ENCODE measurements at regions not wholly inside any gene's neighbourhood (a gene's known extent, or its start where the extent isn't known, plus 50 kb on each side); places are given as distances from the start of the nearest gene placed in this dataset.

- TF ChIP-seq CTCF (conservative IDR thresholded peaks at IDR 0.05; ENCODE audit: low read depth in 2 of 2) (no peak), NANOG (IDR thresholded peaks at IDR 0.05; ENCODE audit: borderline replicate concordance) (no peak), POLR2AphosphoS5 (IDR thresholded peaks at IDR 0.05; ENCODE audit: low read depth) (no peak), JUNB (IDR thresholded peaks at IDR 0.05; ENCODE audit: unreplicated experiment) (no peak), CREB1 (CRISPR knock-in tag; IDR thresholded peaks at IDR 0.05; ENCODE audit: low read depth) (no peak), EZH2phosphoT487 (IDR thresholded peaks at IDR 0.05; ENCODE audit: unreplicated experiment) (no peak), ZNF114 (CRISPR knock-in tag; IDR thresholded peaks at IDR 0.05) (no peak)
Observed at GRCh38 chr20:39810309-39810708, 848.2 kb downstream of the DHX35 start (continued).

DNA sequence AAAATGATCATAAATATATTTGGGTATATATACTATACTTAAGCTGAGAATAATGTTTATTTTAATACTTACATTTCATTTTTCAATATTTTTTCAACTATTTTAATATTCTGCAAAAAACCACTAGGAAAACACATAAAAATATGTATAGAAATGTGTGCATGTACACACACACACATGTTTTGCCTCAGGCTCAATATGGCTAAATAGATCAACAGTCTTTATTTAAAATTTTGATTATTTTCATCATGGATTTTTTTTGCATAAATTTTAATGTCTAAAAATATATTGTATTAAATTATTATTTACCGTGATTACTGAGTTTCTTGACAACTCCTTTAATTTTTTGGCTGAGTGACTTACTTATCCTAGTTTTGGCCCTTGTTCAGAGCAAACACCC, 846.5 kb downstream of the DHX35 start:
- H3K27ac Mint-ChIP-seq = no peak overlapping the region
- no peaks in the 10 kb centered on the region for H3K9me3 Mint-ChIP-seq
- ATAC-seq = no peak
- no peak for TF ChIP-seq ZNF462 (CRISPR knock-in tag; IDR thresholded peaks at IDR 0.05)
- TF ChIP-seq ZNF114 (CRISPR knock-in tag; IDR thresholded peaks at IDR 0.05) = no peak
- no peak for TF ChIP-seq CTCF (conservative IDR thresholded peaks at IDR 0.05; ENCODE audit: low read depth in 2 of 2)
- TF ChIP-seq EZH2 (IDR thresholded peaks at IDR 0.05; ENCODE audit: low read depth, unreplicated experiment) = no peak
- TF ChIP-seq ETS1 (IDR thresholded peaks at IDR 0.05) = no peak
- no peak for TF ChIP-seq POLR2AphosphoS5 (IDR thresholded peaks at IDR 0.05; ENCODE audit: low read depth)
- no peak for TF ChIP-seq JUNB (IDR thresholded peaks at IDR 0.05; ENCODE audit: unreplicated experiment)
- TF ChIP-seq CREB1 (CRISPR knock-in tag; IDR thresholded peaks at IDR 0.05; ENCODE audit: low read depth) = no peak
- TF ChIP-seq NANOG (IDR thresholded peaks at IDR 0.05; ENCODE audit: borderline replicate concordance) = no peak
- no peak for TF ChIP-seq ZNF331 (CRISPR knock-in tag; IDR thresholded peaks at IDR 0.05; ENCODE audit: low read depth)
- TF ChIP-seq STAT1 (IDR thresholded peaks at IDR 0.05; ENCODE audit: unreplicated experiment) = no peak
- no peak for TF ChIP-seq EZH2phosphoT487 (IDR thresholded peaks at IDR 0.05; ENCODE audit: unreplicated experiment)

More for the DNA sequence above, 846.5 kb downstream of the DHX35 start:
- H3K4me3 ChIP-seq = no peak overlapping the region
- no peaks in the 10 kb centered on the region for H3K27me3 ChIP-seq (ENCODE audit: insufficient read depth)
- H3K9me2 ChIP-seq (ENCODE audit: insufficient read depth) = no peaks in the 10 kb centered on the region; the same call in 1 of the 2 replicates
- H3F3A ChIP-seq (replicated peaks; ENCODE audit: low read depth) = no peaks in the 10 kb centered on the region
- no peak overlapping the region for H3K4me3 Mint-ChIP-seq
- no peak overlapping the region for H3K4me2 ChIP-seq
- no peaks in the 10 kb centered on the region for H4K20me1 ChIP-seq (replicated peaks; ENCODE audit: insufficient read depth)
- no peaks in the 10 kb centered on the region for H3K4me1 Mint-ChIP-seq
- H3K36me3 ChIP-seq (ENCODE audit: insufficient read depth) = no peaks in the 10 kb centered on the region
- H3K4me1 ChIP-seq (ENCODE audit: insufficient read depth) = no peaks in the 10 kb centered on the region
- no peaks in the 10 kb centered on the region for H3K36me3 Mint-ChIP-seq (ENCODE audit: low read depth)
- no peaks in the 10 kb centered on the region for H3K27me3 Mint-ChIP-seq (ENCODE audit: insufficient read depth, low read depth, poor library complexity)
- DNase-seq (ENCODE audit: low spot score) = no peak
- H3K27ac ChIP-seq (ENCODE audit: low read depth) = no peak overlapping the region
- H2AFZ ChIP-seq = no peak overlapping the region
- no peaks in the 10 kb centered on the region for H3K79me2 ChIP-seq (replicated peaks; ENCODE audit: insufficient read depth)
